Ecto neural progenitor cell (in vitro differentiated cells): ENCODE measurements at regions not wholly inside any gene's neighbourhood (a gene's known extent, or its start where the extent isn't known, plus 50 kb on each side); places are given as distances from the start of the nearest gene placed in this dataset.

Experiments
- DNase-seq: peaks from one replicate; pipeline ENCODE4 v3.0.0-alpha.2; 2018; ENCODE audit warnings: low spot score

DNA sequence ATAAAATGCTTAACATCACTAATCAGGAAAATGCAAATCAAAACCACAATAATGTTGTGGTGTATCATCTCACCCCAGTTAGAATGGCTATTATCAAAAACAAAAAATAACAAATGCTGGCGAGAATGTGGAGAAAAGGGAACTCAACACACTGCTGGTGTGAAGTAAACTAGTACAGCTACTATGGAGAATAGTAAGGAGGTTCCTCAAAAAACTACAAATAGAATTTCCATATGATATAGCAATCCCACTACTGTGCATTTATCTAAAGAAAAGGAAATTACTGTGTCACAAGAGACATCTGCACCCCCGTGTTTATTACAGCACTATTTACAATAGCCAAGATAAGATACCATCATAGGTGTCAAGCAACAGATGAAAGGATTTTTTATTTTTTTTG, 214.5 kb upstream of the RASA1 start:
- DNase-seq: no peak

DNA sequence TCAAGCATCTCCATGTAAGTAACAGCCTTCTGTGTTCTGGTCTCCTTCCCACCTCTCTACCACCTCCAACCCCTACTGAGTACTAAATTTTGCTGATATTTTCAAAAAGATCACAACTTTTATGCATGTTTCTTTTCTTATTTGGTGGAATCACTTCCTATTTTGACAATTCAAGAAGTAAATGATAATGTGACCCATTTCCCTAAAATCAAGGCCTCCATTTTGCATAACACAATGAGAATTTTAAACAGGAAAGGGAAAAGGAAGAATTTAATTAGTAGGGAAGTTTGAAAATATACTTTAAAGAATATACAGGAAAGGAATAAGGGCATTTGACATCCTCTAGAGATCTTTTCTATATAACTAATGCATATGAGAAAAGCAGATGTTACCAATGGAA, 212.9 kb upstream of the RASA1 start:
- no peak for DNase-seq

DNA sequence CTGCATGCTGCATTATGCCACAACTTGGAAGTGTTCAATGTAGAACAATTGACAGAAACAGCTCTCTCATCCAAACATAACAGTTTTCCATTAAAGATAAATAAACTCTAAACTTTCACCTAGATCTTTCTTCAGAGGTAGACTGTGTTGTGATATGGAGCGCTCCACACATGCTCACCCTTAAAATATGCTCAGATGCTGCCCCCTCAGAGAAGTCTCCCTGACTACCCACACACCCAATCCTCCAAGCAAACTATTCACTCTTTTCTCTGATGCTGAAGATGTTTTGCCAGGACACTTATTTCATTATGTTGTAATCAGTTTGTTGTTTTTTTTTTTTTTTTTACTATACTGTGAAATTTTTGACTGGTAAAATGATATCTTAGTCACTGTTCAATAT, 206.6 kb upstream of the RASA1 start:
- no peak for DNase-seq

DNA sequence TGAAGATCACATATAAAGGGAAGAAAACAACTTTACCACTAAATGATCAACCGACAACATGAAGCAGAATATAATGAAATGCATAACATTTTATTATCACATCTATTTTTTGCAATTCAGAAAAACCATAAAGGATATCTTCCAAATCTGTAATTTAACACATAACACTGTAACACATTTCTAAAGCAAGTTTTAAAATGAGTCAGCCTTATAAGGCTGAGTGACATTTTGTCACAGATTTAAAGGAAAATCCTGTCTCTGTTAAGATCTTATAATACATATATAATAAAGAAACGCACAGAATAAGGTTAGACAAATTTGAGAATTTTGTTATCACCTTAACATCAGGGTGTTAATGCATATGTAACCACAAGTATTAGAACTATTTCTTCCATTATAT, 198.4 kb upstream of the RASA1 start:
- DNase-seq: no peak

DNA sequence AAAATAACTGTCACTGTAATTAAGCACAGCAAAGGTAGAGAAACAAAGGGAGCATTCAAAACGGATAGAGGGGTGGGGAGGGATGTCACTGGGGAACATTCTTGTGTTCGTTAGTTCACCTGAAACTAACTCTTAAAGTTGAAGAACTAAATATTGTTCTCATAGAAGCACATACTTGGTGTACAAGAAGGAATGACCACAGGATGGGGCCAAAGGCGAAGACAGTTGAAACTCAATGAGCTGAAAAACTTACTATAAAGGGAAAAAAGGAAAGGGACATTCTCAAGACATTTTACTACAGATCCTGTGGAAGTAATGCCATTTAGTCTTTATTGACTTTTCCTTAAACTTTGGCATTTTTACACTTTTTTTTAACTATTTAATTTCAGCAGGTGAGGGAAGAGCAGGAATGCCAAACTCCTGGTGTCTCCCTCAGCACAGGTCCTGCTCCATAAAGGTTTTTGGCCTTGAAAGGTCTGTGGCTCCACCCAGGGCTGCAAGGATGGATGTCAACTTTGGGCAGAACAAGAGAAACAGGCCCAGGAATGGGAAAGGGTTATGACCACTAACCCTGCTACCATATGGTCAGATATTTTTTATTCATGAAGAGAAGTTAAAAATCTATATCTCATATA, 197.6 kb upstream of the RASA1 start:
- DNase-seq: no peak

DNA sequence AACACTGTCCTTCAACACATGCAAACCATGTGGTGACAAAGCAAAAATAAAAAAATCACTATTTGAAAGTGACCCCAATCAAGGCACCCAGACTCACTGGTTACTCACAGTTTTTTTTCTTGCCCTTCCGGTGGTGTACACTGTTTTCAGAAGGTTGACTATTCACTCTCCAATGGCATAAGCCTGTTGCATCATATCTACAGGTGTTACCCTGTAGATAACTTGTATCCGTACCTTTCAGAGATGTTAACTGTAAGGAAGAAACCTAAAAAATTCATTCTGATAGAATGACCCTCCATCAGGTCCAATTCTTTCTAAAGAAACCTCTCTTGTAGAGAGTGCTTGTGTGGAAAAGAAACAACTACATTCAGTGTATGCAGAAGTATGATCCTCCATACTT, 193.6 kb upstream of the RASA1 start:
- DNase-seq: no peak

DNA sequence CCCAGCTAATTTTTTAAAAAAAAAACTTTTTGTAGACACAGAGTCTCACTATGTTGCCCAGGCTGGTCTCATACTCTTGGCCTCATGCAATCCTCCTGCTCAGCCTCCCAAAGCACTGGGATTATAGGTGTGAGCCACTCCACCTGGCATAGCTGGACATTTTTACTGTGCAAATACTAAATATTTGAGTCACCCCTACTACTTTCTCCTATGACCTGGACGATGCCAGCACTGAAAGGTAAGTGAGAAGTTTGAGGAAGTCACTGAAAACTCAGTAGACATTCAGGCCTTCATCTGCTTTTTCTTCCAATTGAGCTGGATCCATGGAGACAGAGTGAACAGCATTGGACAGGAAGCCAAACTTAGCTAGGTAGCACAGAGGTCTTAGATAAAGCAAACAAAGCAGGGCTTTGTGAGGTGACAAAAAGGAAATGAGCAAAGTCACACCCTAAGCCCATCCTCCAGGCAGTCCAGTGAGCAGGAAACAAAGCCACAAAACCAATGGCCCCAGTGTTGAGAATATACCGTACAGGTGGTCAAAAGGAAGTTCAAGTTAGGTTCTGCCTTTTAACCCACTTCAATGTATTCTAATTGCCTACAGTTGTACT, 192.6 kb upstream of the RASA1 start:
- no peak for DNase-seq

DNA sequence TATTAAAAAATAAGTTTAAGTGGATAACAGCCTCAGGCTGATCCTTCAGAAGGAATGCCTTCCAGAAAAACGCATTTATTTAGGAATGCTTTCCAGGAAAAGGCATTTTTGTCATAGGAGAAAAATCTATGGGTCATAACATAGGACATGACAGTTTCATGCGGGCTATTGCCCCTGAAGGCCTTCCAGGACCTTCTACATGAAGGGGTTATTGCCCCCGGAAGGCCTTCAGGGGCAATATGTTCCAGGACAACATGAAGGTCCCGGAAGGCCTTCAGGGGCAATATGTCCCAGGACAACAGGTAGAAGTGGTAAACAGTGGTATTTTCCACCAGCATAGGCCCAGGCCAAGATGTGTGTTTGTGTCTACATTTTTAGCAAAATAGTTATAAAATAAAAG, 191.3 kb upstream of the RASA1 start:
- no peak for DNase-seq

DNA sequence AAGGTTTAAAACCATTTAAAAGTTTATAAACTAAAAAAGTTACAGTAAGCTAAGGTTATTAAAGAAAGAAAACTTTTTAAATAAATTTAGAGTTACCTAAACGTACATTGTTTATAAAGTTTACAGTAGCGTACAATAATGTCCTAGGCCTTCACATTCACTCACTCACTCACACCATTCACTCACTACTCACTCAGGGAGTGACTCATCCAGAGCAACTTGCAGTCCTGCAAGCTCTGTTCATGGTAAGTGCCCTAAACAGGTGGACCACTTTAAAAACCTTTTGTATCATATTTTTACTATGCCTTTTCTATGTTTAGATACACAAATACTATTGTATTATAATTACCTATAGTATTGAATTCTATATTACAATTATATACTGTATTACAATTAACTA, 190.8 kb upstream of the RASA1 start:
- DNase-seq: no peak

DNA sequence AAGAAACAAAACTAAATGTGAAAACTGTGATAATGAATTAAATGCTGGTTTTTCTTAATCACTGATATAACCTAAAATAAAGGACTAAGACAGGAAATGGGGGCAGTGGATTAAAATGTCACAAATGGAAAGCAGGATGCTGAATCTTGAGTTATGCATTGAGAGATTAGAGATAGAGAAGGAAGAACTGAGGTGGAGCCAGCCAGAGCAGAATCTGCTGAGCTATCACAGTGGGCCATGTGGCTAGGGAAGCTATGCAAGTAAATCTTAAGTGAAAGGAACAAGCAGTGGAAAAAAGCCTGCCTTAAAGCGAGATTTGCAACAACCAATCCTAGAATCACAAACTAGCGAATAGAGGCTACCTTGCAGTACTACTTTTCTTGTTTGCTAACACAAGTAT, 188.5 kb upstream of the RASA1 start:
- DNase-seq: no peak

DNA sequence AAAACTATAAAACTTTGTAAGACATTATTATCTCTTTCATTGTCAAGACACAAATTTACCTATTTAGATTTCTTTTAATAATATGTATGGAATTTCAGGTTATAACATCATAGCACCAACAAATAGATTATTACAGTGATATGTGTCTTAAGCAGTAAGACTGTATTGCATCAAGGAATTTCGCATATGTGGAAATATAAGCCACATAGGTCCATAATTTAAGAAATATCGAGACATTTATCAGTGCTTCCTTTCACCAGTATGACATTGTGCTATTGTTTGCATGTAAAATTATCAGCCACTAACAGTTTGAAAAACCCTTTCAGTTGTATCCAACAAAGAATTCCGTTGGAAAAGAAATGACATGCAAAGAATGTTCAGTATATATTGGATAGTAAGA, 186.7 kb upstream of the RASA1 start:
- no peak for DNase-seq

DNA sequence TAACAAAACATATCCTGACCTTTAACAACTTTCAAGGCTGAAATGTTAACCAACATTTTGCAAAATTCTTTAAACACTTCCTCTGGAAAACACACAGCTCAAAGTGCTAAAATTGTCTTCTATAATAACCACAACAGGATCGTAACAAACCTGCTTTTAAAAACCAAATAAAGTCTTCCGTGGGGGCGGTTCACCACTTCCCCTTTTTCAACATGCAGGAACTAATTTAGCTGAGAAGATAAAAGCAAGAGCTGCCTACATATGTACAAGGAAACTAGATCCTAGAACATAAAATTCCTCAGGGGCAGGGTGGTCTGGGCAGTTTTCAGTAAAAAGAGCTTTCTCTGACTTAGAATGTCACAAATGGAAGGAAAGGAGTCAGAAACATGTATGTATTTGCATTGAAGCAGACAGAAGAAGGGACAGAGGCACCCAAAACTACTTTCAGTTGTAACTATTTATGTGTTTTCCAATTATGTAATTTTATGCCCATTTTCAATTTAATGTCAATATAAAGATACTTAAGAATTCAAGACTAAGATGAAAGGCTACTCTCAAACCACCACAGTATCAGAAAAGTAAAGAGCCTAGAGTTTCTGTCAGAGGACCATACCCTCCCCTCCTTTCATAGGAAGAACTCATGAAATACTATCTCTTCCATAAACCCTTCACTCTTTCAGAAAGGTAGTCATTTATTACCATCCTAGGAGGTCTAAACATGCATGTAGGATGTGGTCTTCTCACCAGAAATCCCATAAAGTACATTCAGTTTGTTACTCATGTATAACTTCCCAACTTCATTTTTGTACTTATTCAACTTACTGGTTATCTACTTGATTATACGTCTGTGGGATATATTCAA, 185.9 kb upstream of the RASA1 start:
- no peak for DNase-seq

DNA sequence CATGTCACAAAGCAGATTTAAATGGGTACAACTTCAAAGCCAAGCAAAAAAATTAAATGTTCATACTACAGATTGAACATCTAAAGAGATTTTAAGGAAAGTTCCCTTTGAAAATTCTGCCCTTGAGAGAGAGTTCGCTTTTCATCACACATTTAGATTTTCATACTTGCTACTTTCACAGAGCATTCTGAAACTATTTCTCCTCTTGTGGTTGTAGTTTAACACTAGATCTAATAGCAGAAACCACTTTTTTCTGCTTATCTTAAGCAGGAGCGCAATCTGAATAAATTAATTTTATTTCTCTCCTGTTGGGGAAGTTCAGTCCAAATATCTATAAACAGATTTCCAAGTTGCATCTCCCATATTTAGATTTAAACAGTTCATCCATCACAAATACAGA, 173.3 kb upstream of the RASA1 start:
- DNase-seq: no peak

DNA sequence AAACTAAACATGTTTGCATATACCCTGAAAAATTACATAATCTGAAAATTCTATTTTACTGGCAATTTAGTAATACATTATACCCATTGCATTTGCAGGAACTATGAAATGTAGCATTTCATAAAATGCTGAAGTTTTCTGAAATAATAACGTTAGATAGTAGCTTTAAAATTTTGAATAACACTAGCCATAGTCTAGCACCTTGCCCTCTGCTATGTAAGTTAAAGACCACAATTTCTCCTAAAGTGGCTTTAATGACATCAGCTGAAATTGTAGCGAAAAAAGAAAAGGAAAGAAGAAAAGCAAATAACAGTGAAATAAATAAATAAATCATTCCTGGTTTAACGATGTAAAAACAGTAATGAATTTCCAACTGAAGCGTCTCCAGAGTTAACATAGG, 172.8 kb upstream of the RASA1 start:
- no peak for DNase-seq

DNA sequence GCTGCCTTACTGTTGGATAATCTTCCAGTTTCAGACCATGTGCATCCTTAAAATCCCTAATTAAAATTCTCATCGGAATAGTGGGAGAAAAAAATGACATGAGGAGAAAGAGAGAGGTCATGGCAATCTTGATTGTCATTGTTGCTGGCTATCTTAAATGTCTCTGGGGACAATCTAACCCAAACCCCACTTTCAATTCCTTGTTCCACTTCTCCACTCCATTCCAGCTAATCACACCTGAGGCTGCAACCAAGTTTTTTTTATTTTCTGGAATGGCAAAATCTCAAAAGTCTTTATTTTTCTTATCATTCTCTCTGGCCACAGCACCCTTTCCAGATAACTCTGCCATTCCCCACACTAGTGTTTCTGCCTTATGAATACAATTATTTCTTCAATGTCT, 171.9 kb upstream of the RASA1 start:
- no peak for DNase-seq

DNA sequence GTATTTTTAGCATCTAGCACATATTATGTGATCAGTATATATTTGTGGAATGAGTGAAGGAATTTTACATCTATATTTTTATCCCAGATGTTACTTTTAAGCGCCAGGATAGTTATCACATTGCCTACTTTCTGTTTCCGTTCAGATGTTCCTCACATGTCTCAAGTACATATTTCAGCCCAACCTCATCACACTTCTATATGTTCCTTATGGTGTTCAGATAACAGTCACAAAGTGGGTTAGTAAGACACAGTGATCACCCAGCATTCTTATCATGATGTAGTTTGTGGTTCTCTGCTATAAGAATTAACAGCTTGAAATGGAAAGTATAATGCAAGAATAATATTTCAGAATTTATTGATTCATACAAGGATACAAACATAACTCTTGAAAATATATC, 170.0 kb upstream of the RASA1 start:
- no peak for DNase-seq

DNA sequence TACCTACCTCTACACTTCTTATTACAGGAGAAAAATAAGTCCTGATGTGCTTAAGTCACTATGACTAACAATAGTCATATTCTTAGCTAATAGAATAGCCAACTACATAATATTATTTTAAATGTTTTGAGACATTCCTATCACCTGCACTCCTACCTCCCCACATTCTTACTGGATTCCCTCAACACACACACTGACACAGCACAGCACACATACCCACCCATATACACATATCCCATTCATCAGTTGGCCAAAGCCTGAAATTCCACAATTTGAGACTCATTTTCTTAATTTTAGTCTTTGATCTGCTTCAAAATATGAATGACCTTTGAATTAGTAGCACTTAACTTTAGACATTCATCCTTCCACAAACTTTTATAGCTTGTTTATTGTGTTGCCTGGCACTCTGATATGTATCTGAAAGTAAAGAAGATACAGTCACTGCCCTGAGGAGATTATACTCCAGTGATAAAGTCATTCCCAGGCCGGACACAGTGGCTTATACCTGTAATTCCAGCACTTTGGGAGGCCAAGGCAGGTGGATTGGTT, 168.3 kb upstream of the RASA1 start:
- no peak for DNase-seq

DNA sequence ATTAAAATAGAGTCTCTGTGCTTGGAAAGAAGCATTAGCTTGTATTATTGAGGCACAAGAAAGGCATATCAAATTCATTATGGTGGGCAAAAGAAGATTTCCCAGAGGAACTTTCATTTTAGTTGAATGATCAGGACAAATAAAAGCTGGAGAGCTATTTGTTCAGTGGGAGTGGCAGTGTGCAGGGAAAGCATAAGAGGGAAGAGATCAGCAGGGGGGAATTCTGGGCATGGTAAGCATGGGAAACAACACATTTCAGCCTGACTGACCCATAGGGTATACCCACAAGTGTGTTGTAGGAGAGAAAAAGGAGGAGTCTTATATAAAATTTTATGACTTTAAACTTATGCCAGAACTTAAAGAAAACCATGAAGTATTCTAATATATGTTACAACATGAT, 167.7 kb upstream of the RASA1 start:
- DNase-seq: no peak

DNA sequence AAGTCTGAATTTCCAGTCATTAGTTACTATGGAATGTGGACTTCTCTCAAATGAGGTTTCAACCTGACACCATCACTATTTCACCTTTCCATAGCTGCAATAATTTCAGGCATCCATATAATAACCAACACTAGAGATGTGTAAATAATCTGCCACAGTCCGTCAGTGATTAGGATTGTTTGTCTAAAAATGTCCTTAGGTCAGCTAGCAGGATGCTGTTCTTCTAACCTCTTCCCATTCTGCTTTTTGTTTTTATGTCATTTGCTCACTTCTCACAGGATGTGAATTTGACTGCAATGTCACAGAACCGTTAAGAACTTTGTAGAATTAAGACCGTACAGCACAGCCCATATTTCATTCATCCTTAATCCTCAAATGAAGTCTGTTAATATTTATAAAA, 166.4 kb upstream of the RASA1 start:
- no peak for DNase-seq

DNA sequence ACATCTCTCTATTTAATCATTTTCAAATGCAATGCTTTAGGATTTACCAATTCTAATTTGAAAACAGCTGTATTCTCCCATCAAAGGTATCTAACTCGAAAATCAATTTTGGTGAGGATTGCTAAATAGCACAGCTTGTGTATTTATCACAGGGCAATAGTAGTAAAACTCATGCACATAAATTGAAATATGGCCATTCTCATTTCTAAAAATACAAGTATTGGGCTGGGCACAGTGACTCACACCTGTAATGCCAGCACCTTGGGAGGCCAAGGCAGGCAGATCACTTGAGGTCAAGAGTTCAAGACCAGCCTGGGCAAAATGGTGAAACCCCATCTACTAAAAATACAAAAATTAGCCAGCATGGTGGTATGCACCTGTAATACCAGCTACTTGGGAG, 164.8 kb upstream of the RASA1 start:
- DNase-seq: no peak

DNA sequence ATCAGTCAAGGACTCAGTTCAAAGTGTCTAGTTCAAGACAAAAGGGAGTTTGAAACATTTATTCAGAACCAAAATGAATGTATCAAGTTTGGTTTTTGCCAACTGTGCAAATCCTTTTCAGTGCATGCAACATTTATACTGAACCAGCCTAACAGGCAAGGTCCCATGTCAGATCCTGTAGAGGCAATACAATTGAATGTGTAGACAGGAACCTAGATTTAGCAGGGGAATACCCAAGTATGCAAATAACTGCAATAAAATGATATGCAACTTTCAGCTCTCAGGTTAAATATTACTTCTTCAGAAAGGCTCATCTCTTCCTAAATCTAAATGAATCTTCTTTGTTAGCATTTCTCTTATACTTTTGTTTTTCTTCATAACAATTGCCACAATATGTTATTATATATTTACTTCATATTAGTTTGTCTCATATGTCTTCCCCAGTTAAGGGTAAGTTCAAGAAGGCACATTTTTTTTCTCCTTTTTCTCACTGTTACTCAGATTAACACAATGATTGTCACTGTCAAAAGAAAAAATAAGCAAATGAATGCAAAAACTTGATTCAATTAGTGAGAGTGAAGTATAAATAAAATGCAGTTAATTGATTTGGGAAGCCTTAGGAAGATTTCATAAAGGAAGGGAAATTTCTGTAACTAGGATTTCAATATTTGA, 163.9 kb upstream of the RASA1 start:
- no peak for DNase-seq

DNA sequence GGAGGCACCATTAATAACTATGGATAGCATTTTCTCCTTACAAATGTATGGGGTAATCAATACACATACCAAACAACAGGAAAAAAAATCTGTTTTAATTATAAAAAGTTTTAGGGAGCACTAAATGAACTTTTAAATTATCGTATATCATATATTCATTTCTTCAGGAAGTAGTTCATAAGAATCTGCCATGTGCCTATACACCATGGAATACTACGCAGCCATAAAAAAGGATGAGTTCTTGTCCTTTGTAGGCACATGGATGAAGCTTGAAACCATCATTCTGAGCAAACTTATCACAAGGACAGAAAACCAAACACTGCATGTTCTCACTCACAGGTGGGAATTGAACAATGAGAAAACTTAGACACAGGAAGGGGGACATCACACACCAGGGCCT, 162.1 kb upstream of the RASA1 start:
- no peak for DNase-seq

DNA sequence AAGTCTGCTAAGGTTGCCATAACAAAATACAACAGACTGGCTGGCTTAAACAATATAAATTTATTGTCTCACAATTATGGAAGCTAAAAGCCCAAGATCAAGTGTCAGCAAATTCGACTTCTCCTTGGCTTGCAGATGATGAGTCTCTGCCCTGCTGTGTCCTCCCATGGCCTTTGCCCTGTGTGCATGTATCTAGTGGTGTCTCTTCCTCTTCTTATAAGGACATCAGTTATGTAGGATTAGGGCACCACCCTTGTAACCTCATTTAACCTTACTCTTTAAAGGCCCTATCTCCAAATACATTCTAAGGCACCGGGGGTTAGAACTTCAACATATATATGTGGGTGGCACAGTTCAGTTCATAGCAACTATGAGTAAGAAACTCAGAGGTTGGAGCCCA, 157.9 kb upstream of the RASA1 start:
- DNase-seq: no peak
